H1 (cell line): ENCODE measurements at regions not wholly inside any gene's neighbourhood (a gene's known extent, or its start where the extent isn't known, plus 50 kb on each side); places are given as distances from the start of the nearest gene placed in this dataset.

Source experiments
- CBX5 ChIP-seq: fragments of 300-800, 300-1000 bp; sonication (generic); IDR thresholded peaks from 2 replicates; pipeline ENCODE4 v1.7.1; 2016; ENCODE audit warnings: antibody characterized with exemption, low read length, low read depth
- FOSL1 ChIP-seq: IDR thresholded peaks from 2 replicates; pipeline ENCODE4 v1.6.1; 2011; ENCODE audit warnings: mild to moderate bottlenecking, low read depth, low read length, moderate library complexity; ENCODE audit not compliant: insufficient read depth
- SUZ12 ChIP-seq: fragments of 200-600 bp; sonication (generic); IDR thresholded peaks from 2 replicates; pipeline ENCODE4 v1.6.1; 2012; ENCODE audit warnings: mild to moderate bottlenecking, inconsistent platforms, low read length, moderate library complexity, mixed read lengths
- TF ChIP-seq, protein P1 (sequence below): IDR thresholded peaks from 2 replicates; pipeline ENCODE4 v1.6.1; 2011; ENCODE audit warnings: low read depth, mild to moderate bottlenecking, low read length; ENCODE audit not compliant: insufficient read depth
- TF ChIP-seq, protein P2 (sequence below), 3 experiments: IDR thresholded peaks; 1 replicate in 2 of 3; 2 replicates in 1 of 3; pipeline versions ENCODE4 v1.5.1 to v1.6.1; 2011; ENCODE audit warnings: low read length in 3 of 3, mild to moderate bottlenecking in 3 of 3, inconsistent platforms in 2 of 3, low read depth in 1 of 3, moderate library complexity in 1 of 3; ENCODE audit not compliant: insufficient read depth in 1 of 3; ENCODE audit errors: control extremely low read depth in 1 of 3

DNA sequence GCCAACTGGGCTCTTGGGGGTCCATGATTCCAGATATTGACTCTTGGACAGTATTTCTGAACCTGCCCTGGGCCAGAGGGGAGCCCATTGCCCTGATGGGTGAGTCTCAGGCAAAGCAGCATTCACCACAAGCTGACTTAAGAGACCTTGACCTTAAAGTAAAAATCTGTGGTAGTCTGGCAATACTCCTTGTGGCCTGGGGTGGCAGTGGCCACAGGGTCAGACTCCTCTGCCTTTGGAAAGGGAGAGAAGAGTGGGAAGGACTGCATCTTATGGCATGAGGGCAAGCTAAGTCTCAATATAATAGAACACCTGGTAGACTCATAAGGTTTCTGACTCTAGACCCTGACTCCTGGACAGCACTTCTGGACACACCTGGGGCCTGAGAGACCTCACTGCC is 340.3 kb upstream of the MAD2L1 start:
- TF ChIP-seq CBX5 (no peak), SUZ12 (no peak), FOSL1 (no peak)
- TF ChIP-seq, protein P1, sequence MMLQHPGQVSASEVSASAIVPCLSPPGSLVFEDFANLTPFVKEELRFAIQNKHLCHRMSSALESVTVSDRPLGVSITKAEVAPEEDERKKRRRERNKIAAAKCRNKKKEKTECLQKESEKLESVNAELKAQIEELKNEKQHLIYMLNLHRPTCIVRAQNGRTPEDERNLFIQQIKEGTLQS = no peak
- TF ChIP-seq, protein P2, sequence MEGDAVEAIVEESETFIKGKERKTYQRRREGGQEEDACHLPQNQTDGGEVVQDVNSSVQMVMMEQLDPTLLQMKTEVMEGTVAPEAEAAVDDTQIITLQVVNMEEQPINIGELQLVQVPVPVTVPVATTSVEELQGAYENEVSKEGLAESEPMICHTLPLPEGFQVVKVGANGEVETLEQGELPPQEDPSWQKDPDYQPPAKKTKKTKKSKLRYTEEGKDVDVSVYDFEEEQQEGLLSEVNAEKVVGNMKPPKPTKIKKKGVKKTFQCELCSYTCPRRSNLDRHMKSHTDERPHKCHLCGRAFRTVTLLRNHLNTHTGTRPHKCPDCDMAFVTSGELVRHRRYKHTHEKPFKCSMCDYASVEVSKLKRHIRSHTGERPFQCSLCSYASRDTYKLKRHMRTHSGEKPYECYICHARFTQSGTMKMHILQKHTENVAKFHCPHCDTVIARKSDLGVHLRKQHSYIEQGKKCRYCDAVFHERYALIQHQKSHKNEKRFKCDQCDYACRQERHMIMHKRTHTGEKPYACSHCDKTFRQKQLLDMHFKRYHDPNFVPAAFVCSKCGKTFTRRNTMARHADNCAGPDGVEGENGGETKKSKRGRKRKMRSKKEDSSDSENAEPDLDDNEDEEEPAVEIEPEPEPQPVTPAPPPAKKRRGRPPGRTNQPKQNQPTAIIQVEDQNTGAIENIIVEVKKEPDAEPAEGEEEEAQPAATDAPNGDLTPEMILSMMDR (IDR thresholded peaks at IDR 0.05; ENCODE audit: control extremely low read depth in 1 of 3, insufficient read depth in 1 of 3, low read depth in 1 of 3, low read length in 3 of 3) = peak; percentile 14 to 44 (median 19); a peak in 3 of 4 replicates
